ENCODE measurements at regions not wholly inside any gene's neighbourhood (a gene's known extent, or its start where the extent isn't known, plus 50 kb on each side); places are given as distances from the start of the nearest gene placed in this dataset.

- TF ChIP-seq, protein P1, sequence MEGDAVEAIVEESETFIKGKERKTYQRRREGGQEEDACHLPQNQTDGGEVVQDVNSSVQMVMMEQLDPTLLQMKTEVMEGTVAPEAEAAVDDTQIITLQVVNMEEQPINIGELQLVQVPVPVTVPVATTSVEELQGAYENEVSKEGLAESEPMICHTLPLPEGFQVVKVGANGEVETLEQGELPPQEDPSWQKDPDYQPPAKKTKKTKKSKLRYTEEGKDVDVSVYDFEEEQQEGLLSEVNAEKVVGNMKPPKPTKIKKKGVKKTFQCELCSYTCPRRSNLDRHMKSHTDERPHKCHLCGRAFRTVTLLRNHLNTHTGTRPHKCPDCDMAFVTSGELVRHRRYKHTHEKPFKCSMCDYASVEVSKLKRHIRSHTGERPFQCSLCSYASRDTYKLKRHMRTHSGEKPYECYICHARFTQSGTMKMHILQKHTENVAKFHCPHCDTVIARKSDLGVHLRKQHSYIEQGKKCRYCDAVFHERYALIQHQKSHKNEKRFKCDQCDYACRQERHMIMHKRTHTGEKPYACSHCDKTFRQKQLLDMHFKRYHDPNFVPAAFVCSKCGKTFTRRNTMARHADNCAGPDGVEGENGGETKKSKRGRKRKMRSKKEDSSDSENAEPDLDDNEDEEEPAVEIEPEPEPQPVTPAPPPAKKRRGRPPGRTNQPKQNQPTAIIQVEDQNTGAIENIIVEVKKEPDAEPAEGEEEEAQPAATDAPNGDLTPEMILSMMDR (conservative IDR thresholded peaks at IDR 0.05 in 1 of 2, IDR thresholded peaks at IDR 0.05 in 1 of 2; ENCODE audit: low read depth in 1 of 2, low read length in 2 of 2) = no peak
- no peak for TF ChIP-seq EZH2 (IDR thresholded peaks at IDR 0.05; ENCODE audit: low read length, missing control alignments)
Measured at GRCh38 chr15:96849271-96849900, 518.9 kb downstream of the NR2F2 start.

All from fibroblast of lung (primary cell).